Fibroblast of villous mesenchyme (primary cell): ENCODE measurements at regions not wholly inside any gene's neighbourhood (a gene's known extent, or its start where the extent isn't known, plus 50 kb on each side); places are given as distances from the start of the nearest gene placed in this dataset.

Experiments
- DNase-seq: peaks from one replicate; pipeline ENCODE4 v3.0.0-alpha.2; 2010; ENCODE audit warnings: low read depth
- H3K4me3 ChIP-seq: 2 replicates; pipeline ENCODE4 v1.5.1; 2011; ENCODE audit warnings: low read depth, mild to moderate bottlenecking, low read length
- TF ChIP-seq, protein P1 (sequence below): IDR thresholded peaks from 2 replicates; pipeline ENCODE4 v1.5.1; 2012; ENCODE audit warnings: low read depth, mild to moderate bottlenecking, low read length; ENCODE audit not compliant: insufficient read depth

DNA sequence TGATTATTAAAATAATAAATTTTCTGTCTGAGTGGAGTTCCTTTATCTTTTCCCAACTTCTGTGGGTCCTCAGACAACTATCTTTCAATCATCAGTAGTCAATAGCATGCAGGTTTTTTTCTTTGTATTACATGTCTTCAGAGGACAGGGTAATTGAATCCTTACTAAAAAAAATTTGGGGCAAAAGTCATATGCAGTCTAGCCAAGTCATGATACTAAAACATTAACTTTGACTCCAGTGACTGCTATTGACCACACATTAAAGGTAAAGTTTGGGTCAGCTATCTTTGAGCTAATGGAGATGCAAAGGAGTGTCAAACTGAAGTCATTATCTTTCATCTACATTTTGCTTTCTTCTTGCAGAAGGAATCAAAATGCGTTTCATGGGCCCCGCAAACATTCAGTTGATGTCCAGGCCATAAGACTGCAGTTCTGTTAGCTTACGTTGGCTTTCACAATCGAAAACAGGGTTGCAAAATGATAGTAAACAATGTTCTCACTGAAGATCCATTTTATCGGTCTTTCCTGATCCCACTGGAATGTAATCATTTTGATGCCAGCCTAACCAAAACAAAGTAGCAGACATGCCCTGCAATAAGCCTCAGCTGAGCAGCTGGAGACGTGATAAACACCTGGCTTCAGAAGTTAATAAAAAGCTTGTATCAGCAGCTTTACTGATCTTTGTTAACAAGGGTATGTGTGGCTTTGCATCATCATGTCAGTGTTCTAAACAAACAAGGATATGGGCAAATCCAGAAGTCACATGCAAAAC is 186.1 kb upstream of the PRLR start:
- no peak overlapping the region for H3K4me3 ChIP-seq
- peak; percentile 92 for DNase-seq

DNA sequence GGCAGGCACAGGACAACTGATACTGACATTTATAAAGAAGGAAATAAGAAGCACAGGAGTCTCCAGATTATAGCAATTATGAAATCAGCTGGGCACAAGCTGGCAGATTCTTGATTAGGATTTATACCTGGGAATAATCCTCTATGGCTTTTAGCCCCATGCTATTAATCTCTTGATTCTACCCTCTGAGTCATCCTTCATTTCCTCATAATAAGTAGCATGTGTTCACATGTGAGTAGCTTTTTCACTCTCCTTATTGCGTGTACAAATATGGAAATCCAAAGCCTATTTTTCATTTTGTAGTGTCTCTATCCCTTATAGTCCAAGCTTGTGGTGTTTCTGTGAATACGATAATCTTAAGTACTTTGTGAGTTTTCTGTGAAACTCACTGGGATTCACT is 185.0 kb upstream of the PRLR start:
- TF ChIP-seq, protein P1, sequence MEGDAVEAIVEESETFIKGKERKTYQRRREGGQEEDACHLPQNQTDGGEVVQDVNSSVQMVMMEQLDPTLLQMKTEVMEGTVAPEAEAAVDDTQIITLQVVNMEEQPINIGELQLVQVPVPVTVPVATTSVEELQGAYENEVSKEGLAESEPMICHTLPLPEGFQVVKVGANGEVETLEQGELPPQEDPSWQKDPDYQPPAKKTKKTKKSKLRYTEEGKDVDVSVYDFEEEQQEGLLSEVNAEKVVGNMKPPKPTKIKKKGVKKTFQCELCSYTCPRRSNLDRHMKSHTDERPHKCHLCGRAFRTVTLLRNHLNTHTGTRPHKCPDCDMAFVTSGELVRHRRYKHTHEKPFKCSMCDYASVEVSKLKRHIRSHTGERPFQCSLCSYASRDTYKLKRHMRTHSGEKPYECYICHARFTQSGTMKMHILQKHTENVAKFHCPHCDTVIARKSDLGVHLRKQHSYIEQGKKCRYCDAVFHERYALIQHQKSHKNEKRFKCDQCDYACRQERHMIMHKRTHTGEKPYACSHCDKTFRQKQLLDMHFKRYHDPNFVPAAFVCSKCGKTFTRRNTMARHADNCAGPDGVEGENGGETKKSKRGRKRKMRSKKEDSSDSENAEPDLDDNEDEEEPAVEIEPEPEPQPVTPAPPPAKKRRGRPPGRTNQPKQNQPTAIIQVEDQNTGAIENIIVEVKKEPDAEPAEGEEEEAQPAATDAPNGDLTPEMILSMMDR = no peak
- peak; percentile 19 for DNase-seq
- no peak overlapping the region for H3K4me3 ChIP-seq

More for the DNA sequence above, 186.1 kb upstream of the PRLR start:
- TF ChIP-seq, protein P1 = no peak

DNA sequence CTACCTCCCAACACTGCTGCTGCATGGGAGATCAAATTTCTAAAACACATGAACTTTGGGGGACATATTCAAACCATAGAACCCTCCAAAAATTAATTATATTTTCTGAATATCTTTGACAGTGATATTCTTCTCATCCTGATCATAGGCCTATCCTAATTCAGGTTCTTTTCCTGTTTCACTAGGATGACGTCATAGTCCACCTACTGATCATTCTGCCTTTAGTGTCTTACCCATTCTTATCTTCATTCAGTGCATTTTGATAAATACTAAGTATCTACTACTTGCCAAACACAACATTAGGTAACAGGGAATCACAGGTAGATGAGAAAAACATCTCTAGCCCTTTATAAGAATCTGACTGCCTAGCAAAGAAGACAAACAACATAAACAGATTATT is 179.1 kb upstream of the PRLR start:
- no peak overlapping the region for H3K4me3 ChIP-seq
- DNase-seq = no peak

DNA sequence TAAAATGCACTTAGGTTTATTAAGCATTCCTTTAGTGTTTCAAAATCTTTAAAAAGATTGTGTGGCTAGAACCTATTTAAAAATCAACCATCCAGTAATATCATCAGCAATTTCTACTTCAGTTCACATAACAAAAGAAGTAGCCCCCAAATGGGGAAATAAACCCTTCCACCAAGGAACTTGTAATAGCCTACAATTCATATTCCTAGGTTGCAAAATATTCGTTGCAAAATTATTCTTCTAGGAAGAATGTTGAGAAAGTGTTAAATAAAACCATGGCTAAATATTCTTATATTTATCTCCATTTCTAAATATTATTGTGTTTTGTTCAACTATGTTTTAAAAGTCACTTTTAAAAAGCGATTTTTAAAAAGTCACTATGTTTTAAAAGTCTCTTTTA is 177.9 kb upstream of the PRLR start:
- no peak overlapping the region for H3K4me3 ChIP-seq
- no peak for DNase-seq
- TF ChIP-seq, protein P1 = no peak

More for the DNA sequence above, 179.1 kb upstream of the PRLR start:
- TF ChIP-seq, protein P1 = no peak

DNA sequence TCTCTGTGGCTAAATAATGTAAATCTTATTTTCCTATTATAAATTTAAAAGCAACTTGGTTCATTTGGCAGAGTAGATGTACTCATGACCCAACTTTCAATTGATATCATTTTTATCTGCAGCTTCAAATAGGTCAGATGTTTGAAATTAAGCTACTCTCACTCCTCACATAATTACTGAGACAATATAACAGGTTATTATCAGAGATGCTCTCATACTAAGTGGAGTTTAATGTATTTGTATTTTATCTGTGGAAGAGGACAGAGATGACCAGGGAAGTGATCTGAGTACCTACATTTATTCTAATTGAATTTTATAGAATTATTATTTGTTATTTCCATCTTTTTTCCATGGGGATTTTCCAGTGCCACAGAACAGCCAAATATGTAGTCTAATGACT is 177.4 kb upstream of the PRLR start:
- DNase-seq = no peak
- TF ChIP-seq, protein P1 = no peak
- H3K4me3 ChIP-seq = no peak overlapping the region

DNA sequence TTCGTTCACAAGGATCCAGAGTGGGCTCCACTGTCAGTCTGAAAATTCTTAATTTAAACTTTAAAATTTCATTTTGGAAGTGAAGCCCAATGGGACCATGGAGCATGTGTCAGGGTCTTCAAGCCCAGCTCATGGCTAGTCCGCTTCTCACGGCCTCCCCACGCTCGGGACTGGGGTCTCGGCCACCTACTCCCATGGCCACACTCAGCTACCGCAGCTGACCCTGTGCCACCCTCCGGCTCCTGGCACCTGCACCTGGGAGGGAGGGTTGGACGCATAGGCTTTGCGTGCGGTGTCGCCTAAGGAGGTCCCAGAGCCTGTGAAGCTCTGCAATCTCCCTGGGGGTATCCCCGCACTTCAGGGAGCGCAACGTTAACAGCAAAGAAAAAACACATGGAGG is 175.7 kb upstream of the PRLR start:
- TF ChIP-seq, protein P1 = no peak
- H3K4me3 ChIP-seq = no peak overlapping the region
- no peak for DNase-seq

DNA sequence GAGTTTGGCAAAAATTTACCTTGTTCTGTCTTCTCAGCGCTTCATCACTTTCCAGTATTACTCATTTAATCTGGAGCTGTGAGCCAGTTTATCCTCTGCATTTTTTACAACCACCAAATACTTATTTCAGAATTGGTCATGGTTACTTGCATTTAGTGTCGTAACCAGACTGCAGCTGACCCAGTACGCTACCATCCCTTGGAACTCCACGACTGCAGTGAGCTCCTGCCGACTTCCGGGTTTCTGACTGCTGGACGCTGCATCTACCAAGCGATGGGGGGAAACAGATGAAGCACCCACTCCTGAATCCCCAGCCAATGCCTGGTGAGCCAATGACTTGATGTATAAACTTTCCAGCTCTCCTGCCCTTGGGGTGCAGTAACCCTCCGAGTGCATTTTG is 174.4 kb upstream of the PRLR start:
- no peak for DNase-seq
- H3K4me3 ChIP-seq = no peak overlapping the region
- TF ChIP-seq, protein P1 = no peak
